GM13976 (cell line): ENCODE measurements at regions not wholly inside any gene's neighbourhood (a gene's known extent, or its start where the extent isn't known, plus 50 kb on each side); places are given as distances from the start of the nearest gene placed in this dataset.

Experiments used
- DNase-seq: peaks from one replicate; pipeline ENCODE4 v3.0.0; 2012; ENCODE audit warnings: low spot score
- CTCF ChIP-seq: IDR thresholded peaks from 2 replicates; pipeline ENCODE4 v1.5.1; 2012; ENCODE audit warnings: borderline replicate concordance, mild to moderate bottlenecking; ENCODE audit not compliant: insufficient read depth; ENCODE audit errors: extremely low read depth, missing control alignments, control extremely low read depth
- in situ Hi-C: fragments of 300-500 bp; cut with MboI; formaldehyde crosslinking; loops from one replicate; pipeline ENCODE4 v1.12.0; 2022; ENCODE audit warnings: low sequenced_read_pairs, mixed read lengths, inconsistent platforms; ENCODE audit not compliant: unreplicated experiment

DNA sequence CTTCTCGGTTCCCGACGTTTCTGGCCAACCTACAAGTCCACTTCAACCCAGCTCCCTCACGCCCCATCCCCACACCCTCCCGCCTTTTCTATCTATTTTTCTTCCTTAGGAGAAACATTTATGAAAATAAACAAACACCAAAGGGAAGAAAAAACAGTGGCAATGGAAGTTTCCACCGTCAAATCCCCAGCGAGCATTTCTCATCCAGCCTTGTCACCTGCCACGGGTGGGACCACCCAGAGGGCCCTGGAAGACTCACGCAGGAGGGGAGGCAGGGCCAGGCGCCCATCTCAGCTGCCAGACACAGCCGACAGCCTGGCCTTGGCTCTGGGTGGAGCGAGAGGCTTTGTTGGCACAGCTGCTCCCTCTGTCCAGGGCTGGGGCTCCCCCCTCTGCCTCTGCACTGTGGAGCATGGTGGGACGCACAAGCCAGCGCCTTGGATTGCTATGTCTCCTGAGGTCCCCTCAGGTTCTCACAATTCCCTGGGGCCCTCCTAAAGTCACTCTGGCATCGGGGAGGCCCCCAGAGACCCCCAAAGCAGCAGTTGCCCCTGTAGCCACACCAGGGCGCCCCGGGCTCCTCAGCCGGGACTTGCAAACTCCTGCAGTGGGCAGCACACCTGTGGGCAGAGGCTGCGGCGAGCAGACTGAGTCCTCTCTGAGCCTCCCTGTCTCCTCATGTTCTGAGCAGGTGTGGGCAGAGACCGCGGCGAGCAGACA is 395.7 kb upstream of the SALL3 start:
- no peak for DNase-seq
- in situ Hi-C loops = no loop called here
- no peak for TF ChIP-seq CTCF

GRCh38 chr18:78584459-78585022 is 395.1 kb upstream of the SALL3 start:
- in situ Hi-C loops = no loop called here
- no peak for DNase-seq
- TF ChIP-seq CTCF = no peak

GRCh38 chr18:78586586-78586985 is 393.0 kb upstream of the SALL3 start:
- in situ Hi-C loops = no loop called here
- DNase-seq = no peak
- TF ChIP-seq CTCF = no peak

DNA sequence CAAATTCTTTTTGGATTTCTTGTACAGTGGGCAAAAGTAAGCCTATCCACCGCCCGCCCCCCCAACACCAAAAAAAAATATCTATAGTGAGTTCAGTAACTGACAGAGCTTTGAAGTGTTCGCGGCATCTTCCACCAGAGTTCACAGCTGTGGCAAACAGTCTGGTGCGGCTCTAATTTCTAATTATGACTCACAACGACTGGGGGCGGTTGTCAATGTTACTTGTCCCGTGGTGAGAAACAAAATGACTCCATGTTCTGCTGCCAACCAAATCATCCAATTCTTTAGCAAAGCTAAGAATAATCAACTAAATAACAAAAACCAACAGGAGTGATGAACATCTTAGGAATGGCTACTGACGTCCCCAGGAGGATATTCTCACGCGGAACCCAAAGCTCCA is 392.5 kb upstream of the SALL3 start:
- TF ChIP-seq CTCF = no peak
- DNase-seq = no peak
- in situ Hi-C loops = no loop called here

DNA sequence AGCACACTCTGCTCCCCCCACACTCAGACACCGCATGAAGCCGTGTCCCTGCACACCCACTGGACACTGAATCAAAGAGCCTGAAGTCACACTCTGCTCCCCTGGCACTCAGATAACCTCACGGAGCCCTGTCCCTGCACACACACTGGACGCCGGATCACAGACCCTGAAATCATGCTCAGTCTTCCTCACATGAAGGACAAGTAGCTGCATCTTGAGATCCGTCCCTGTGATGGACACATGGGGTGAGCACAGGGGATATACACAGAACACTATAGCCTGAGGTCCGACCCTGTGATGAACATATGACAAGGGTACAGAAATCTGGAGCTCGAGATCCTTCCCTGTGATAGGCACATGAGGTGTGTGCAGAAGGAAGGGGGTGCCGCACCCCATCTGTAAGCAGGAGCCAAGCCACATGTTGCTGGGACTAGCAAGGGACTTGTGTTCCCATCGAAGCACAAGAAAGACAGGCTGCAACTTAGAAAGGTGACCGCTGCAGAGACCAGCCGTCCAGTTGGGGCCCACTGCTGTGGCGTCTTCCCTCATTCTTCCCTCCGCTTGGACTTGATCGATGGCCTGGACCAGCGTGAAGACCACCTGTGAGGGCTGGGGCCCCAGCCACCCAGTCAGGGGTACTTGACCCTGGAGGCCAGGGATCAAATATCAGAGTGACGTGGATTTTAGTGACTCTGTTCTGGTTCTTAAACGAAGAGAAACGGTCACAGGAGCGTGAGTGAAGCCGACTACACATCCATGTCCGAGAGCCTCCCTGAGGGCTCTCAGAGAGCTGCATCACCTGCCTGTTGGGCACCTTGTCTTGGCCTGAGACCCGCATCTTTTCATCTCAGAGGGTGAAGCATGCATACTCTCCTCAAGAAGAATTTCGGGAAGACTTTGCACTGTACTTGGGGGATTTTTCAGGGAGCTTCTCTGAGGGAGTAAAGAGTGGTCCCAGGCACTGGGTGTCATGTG is 391.7 kb upstream of the SALL3 start:
- in situ Hi-C loops = no loop called here
- DNase-seq = no peak
- no peak for TF ChIP-seq CTCF

DNA sequence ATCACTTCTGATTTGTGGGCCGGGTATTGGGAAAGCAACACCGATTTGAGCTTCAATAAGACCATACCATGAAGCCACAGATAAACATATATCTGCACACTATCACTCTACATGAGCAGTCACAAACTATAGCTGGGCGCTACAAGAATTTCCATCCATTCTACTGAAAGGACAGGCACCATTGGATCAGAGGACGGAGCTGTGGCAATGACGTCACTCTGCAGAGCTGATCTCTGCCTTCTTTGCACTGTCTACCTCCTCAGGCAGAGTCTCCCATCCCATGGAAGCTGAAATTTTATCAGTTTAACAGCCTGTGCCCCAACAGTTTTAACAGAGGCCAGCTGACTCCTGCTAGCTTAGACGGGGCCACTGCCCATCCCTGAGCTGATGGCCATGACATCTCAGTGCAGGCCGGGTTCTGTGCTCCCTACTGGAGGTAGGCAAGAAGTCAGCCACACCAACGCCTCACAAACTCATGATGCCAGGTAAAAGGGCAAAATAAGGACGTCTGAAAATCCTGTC is 389.6 kb upstream of the SALL3 start:
- no peak for TF ChIP-seq CTCF
- in situ Hi-C loops = no loop called here
- DNase-seq = no peak
